T-helper 17 cell (primary cell): ENCODE measurements at regions not wholly inside any gene's neighbourhood (a gene's known extent, or its start where the extent isn't known, plus 50 kb on each side); places are given as distances from the start of the nearest gene placed in this dataset.
"Not testable (repeated sequence)": the region's sequence is repeated elsewhere in the genome, so short reads cannot be mapped to it uniquely, and the experiment has no call there.

Experiments used
- ATAC-seq: fragments of 150-1000 bp; cut with Tn5 transposase; 2 replicates; pipeline ENCODE4 v1.10.0; 2021; ENCODE audit warnings: mild to moderate bottlenecking, moderate library complexity
- DNase-seq, 3 donors: peaks; one replicate each; pipeline versions ENCODE4 v3.0.0 to v3.0.0-alpha.2; 2020 to 2021
- H3K9me3 ChIP-seq: one replicate; pipeline ENCODE4 v1.7.0; 2013; ENCODE audit warnings: low read length, mild to moderate bottlenecking; ENCODE audit not compliant: control insufficient read depth, poor library complexity, severe bottlenecking
- H3K27ac Mint-ChIP-seq: one replicate; pipeline ENCODE4 v1.8.0; 2022; ENCODE audit warnings: mild to moderate bottlenecking, moderate library complexity, mixed read lengths
- H3K27me3 Mint-ChIP-seq: one replicate; pipeline ENCODE4 v1.8.0; 2022; ENCODE audit warnings: mixed read lengths
- H3K36me3 Mint-ChIP-seq: one replicate; pipeline ENCODE4 v1.8.0; 2022; ENCODE audit warnings: low read depth, mixed read lengths
- H3K4me1 Mint-ChIP-seq: one replicate; pipeline ENCODE4 v1.8.0; 2022; ENCODE audit warnings: mild to moderate bottlenecking, mixed read lengths
- H3K4me3 Mint-ChIP-seq: one replicate; pipeline ENCODE4 v1.8.0; 2022; ENCODE audit warnings: mild to moderate bottlenecking, moderate library complexity, mixed read lengths

DNA sequence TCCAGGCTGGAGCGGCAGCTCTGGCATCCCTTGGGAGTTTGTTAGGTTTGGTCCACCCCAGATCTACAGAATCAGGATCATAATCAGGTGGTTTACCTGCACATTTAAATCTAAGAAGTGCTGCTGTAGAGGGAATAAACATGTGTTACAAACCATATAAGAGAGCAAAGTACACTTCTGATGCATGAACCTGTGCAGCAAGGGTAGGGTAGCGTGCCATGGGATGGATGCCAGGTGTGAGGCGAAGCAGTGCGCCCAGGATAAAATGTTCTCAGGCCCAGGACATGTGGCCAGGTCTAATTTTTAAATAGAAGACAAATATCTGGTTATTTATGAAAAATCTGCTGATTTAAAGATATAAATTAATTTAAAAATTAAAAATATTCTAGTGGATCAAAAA lies 308.8 kb upstream of the USP24 start:
- no peaks in the 10 kb centered on the region for H3K9me3 ChIP-seq
- H3K4me3 Mint-ChIP-seq = no peak overlapping the region
- ATAC-seq = no peak
- peaks cover 25% of the 10 kb centered on the region for H3K27me3 Mint-ChIP-seq
- H3K36me3 Mint-ChIP-seq = no peaks in the 10 kb centered on the region
- no peaks in the 10 kb centered on the region for H3K4me1 Mint-ChIP-seq
- DNase-seq = no peak
- no peak overlapping the region for H3K27ac Mint-ChIP-seq

DNA sequence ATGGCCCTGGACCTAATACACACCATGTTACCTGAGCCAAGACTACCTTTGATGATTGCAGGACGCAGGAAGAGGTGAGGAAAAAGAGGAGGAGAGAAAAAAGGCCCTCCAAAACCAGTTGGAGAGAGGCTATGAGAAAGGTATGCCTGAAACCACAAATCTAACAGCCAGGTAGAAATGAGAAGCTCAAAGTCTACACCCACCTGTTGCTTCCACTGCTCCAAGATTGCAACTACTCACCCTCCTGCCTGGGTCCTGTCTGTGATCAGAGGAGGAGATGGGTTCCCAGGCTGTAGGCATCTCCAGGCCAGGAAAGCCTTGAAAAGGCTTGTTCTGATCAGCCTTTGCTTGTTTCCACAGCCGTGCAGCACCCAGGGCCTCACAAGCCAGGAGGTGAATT lies 307.8 kb upstream of the USP24 start:
- no peak for DNase-seq
- Mint-ChIP-seq H3K4me3 (no peak overlapping the region), H3K27ac (no peak overlapping the region), H3K27me3 (peaks cover 20% of the 10 kb centered on the region), H3K36me3 (no peaks in the 10 kb centered on the region), H3K4me1 (no peaks in the 10 kb centered on the region)
- H3K9me3 ChIP-seq = no peaks in the 10 kb centered on the region
- ATAC-seq = no peak

DNA sequence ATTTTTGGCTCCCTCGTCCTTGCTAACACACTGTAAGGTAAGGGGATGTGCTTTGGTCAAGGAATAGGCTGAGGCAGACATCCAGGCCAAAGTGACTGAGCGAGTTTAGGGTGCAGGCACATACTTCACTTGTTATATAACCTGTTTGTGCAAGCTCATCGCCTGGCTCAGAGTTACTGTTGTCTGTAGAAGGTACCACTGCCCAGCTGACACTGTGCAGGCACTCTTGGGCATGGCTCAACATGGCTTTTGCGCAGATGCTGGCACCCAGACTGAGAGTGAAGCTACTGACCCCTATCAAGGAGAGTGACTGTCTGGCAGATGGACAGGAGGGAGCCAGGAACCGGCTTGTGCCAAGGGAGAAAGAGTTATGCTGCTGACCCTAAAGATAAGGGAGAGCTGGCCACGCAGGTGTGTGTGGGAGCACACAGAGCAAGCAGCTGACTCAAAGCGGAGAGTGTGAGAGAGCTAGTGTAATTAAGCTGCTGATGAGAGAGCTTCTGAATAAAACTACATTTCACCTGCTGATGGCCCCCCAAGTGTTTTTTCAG lies 307.3 kb upstream of the USP24 start:
- H3K4me1 Mint-ChIP-seq = no peaks in the 10 kb centered on the region
- no peaks in the 10 kb centered on the region for H3K9me3 ChIP-seq
- no peak overlapping the region for H3K27ac Mint-ChIP-seq
- H3K27me3 Mint-ChIP-seq = peaks cover 20% of the 10 kb centered on the region
- no peaks in the 10 kb centered on the region for H3K36me3 Mint-ChIP-seq
- no peak for ATAC-seq
- no peak for DNase-seq
- H3K4me3 Mint-ChIP-seq = no peak overlapping the region

DNA sequence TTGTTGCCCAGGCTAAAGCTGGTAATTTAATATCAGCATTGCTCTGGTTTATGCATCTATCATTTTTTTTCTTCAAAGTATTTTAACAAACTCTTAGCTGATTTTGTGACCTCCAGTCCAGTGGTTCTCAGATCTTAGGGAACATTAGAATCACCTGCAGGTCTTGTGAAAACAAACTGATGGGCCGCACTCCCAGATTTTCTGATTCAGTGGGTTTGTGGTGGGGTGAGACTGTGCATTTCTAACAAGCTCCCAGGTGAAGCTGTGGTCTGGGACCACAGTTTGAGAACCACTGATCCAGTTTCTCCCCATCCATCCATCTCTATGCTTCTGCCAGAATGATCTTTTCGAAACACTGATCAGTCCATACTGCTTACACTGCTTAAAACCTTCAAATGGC lies 305.7 kb upstream of the USP24 start:
- Mint-ChIP-seq H3K4me3 (no peak overlapping the region), H3K27ac (no peak overlapping the region), H3K27me3 (peaks cover 30% of the 10 kb centered on the region), H3K36me3 (no peaks in the 10 kb centered on the region), H3K4me1 (no peaks in the 10 kb centered on the region)
- ATAC-seq (no peak), DNase-seq (no peak)
- no peaks in the 10 kb centered on the region for H3K9me3 ChIP-seq

DNA sequence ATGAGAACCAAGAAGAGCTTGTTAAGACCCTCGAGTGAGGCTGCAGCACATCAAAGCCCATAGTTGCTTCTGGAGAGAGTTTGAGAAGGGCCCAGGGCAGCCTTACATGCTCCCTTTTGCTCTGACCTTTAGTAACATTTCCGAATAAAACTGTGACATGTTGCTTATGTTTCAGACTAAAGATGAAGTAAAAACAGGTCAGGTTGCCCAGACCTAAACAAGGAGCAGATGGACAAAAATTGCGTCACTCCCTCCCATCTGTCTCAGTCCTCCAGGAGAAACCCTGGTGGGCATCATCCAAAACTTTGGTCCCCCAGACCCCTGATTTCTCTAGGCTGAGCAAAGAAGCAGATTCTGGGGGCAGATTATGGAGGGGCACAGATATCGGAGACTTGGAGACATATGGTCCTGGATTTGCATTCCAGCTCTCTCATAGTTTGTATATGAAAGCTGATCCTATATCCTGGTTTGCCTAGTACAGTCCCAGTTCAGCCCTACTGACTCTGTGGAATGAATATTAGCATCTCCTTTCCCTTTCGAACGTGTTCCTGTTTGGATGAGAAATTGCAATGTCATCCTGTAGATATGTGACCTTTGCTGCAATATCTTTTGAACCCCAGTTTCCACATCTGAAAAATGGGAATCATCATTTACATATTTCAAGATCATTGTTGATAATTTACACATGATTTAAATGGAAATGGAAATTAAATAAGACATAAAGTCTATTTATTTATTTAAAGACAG lies 304.9 kb upstream of the USP24 start:
- H3K36me3 Mint-ChIP-seq = no peaks in the 10 kb centered on the region
- H3K4me1 Mint-ChIP-seq = no peaks in the 10 kb centered on the region
- H3K4me3 Mint-ChIP-seq = no peak overlapping the region
- H3K27me3 Mint-ChIP-seq = peaks cover 27% of the 10 kb centered on the region
- DNase-seq (no peak), ATAC-seq (no peak)
- H3K27ac Mint-ChIP-seq = no peak overlapping the region
- no peaks in the 10 kb centered on the region for H3K9me3 ChIP-seq

DNA sequence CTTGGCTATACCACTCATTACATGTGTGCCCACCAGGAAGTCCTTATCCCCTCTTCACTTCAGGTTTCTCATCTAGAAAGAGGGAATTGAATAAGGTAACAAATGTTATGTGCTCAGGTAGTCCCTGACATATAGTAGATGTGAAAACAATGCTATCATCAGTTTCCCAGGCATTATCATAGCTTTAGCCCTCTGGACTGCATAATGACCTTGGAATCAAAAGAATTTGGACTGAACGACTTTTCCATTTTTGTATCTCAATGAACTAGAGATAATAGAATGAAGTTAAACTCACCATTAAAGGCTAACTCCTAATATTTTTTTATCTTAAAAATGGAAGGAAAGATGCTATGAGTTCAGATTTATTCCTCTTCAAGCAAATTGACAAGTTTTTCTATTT lies 304.1 kb upstream of the USP24 start:
- H3K36me3 Mint-ChIP-seq = no peaks in the 10 kb centered on the region
- no peaks in the 10 kb centered on the region for H3K4me1 Mint-ChIP-seq
- H3K27me3 Mint-ChIP-seq = peaks cover 33% of the 10 kb centered on the region
- no peak for DNase-seq
- no peak for ATAC-seq
- no peak overlapping the region for H3K27ac Mint-ChIP-seq
- H3K4me3 Mint-ChIP-seq = no peak overlapping the region
- H3K9me3 ChIP-seq = no peaks in the 10 kb centered on the region

DNA sequence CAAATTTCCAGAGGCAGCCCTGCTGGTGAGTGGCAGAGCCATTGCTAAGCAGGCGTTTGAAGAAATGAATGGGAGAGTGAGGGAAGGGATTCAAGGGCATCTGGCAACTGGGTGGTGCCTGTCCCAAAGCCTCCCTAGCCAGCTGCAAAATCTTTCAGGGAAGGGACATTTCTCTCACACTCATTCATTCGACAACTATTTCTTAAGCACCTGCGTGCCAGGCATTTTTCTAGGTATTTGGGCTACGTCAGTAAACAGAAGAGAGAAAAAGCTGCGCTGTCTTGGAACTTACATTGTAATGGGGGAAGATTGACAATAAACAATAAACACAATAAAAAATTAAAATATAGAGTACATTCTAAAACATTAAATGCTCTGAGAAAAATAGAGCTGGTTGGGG lies 301.9 kb upstream of the USP24 start:
- Mint-ChIP-seq H3K27me3 (peaks cover 41% of the 10 kb centered on the region), H3K4me1 (no peaks in the 10 kb centered on the region), H3K4me3 (no peak overlapping the region), H3K36me3 (no peaks in the 10 kb centered on the region), H3K27ac (no peak overlapping the region)
- DNase-seq (no peak), ATAC-seq (no peak)
- no peaks in the 10 kb centered on the region for H3K9me3 ChIP-seq

DNA sequence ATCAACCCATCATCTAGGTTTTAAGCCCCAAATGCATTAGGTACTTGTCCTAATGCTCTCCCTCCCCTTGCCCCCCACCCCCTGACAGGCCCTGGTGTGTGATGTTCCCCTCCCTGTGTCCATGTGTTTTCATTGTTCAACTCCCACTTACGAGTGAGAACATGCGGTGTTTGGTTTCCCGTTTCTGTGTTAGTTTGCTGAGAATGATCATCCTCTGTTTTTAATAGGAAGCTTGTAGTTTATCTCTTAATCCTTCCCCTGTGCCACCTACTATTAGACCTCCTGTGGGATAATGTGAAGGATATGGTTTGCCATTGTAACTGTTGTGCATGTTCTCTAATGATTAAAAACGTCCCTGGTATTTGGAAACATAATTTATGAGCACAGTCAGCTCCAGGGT lies 299.4 kb upstream of the USP24 start:
- not testable (repeated sequence) for H3K9me3 ChIP-seq, H3K4me1 Mint-ChIP-seq, ATAC-seq, H3K27ac Mint-ChIP-seq, H3K36me3 Mint-ChIP-seq, DNase-seq, H3K4me3 Mint-ChIP-seq
- peaks cover 57% of the 10 kb centered on the region for H3K27me3 Mint-ChIP-seq

DNA sequence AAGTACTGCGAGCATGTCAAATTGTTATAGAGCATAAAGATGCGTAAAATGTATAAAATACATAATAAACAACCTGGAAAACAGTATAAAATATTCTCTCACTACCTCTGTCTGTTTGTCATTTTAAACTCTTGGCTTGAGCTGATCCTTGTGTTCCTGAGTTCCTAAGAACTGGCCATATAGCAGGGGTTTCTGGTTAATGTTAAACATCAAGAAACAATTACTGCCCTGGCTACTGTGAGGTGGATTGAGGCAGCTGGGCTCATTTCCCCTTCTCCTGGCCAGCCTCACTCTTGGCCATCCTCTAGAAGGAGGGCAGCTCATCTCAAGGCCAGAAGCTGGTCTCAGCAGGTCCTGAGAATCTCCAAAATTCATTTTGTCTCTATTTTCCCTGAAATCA lies 297.3 kb upstream of the USP24 start:
- Mint-ChIP-seq H3K4me3 (no peak overlapping the region), H3K27ac (no peak overlapping the region), H3K27me3 (peaks cover 60% of the 10 kb centered on the region), H3K4me1 (no peaks in the 10 kb centered on the region), H3K36me3 (no peaks in the 10 kb centered on the region)
- no peaks in the 10 kb centered on the region for H3K9me3 ChIP-seq
- ATAC-seq = no peak
- no peak for DNase-seq

DNA sequence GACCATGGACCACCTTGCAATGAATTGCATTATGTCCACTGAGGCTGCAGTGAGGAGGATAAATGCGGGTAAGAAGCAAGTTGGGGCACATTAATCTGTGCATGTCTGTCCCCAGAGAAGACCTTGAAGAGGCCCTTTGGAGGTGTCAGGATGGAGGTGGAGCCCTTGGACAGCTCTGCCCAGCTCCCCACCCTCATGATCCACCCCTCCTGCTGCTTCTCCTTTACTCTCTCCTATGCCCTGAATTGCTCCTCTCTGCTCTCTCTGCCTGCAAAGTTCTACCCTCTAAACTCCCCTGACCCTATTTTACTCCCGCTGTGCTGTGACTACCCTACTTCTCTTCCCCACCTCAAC lies 292.4 kb upstream of the USP24 start:
- no peaks in the 10 kb centered on the region for H3K4me1 Mint-ChIP-seq
- H3K9me3 ChIP-seq = no peaks in the 10 kb centered on the region
- H3K4me3 Mint-ChIP-seq = no peak overlapping the region
- no peaks in the 10 kb centered on the region for H3K36me3 Mint-ChIP-seq
- DNase-seq (no peak), ATAC-seq (no peak)
- H3K27me3 Mint-ChIP-seq = peaks cover 77% of the 10 kb centered on the region
- no peak overlapping the region for H3K27ac Mint-ChIP-seq

DNA sequence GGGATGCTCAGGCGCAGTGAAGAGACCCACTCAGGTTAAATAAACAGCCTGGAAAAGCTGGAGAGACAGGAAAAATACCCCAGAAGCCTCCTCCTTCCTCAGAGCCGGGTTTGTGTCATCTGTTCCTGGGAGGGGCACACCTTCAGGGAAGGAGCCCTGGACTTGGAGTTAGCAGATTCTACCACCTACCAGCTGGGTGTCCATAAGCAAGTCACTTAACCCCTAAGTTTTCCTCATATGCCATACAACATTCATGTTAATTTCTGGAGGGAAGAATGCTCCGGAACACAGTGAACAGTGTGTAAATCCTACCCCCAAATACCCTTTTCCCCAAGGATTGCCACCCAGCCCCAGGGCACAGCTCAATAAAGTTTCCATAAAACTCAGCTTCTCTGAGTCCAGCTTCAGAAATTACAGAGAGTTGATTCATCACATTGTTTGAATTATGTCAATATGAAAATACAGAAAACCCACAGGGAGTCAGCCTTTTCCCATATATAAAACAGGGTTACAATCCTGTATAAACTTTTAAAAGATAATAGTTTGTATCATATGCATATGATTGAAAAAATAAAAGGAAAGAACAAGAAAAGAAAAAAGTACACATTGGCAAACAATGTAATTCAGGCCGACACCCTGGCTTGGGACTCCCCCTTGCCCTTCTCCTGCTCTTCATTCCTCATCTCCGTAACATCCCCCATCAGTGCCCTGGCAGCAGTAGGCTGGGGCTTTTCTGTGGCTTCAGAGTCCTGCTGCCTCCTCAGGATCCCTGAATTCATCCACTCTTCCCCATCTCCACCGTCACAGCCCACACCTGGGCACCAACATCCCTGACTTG lies 291.8 kb upstream of the USP24 start:
- ATAC-seq (no peak), DNase-seq (no peak)
- Mint-ChIP-seq H3K27me3 (peaks cover 74% of the 10 kb centered on the region), H3K4me3 (no peak overlapping the region), H3K36me3 (no peaks in the 10 kb centered on the region), H3K27ac (no peak overlapping the region), H3K4me1 (no peaks in the 10 kb centered on the region)
- no peaks in the 10 kb centered on the region for H3K9me3 ChIP-seq

DNA sequence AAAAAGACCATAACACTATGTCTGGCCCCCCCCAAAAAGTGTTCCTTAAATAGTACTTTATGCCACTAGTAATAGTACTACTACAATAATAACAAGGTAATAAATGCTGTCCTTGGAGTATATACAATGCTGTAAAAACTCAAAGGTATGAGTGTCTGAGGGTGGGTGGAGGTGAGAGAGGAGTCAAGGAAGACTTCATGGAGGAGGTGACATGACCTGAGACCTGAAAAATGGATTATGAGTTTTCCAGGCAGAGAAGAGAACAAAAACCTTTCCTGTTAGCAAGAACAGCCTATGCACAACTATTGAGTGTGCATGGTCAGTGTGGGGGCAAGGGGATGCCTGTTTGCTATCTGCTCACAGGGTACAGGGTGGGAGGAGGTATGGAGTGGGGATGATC lies 290.2 kb upstream of the USP24 start:
- no peaks in the 10 kb centered on the region for H3K9me3 ChIP-seq
- no peaks in the 10 kb centered on the region for H3K36me3 Mint-ChIP-seq
- H3K27me3 Mint-ChIP-seq = peaks cover 72% of the 10 kb centered on the region
- no peak overlapping the region for H3K4me3 Mint-ChIP-seq
- DNase-seq = no peak
- no peaks in the 10 kb centered on the region for H3K4me1 Mint-ChIP-seq
- no peak for ATAC-seq
- H3K27ac Mint-ChIP-seq = no peak overlapping the region

DNA sequence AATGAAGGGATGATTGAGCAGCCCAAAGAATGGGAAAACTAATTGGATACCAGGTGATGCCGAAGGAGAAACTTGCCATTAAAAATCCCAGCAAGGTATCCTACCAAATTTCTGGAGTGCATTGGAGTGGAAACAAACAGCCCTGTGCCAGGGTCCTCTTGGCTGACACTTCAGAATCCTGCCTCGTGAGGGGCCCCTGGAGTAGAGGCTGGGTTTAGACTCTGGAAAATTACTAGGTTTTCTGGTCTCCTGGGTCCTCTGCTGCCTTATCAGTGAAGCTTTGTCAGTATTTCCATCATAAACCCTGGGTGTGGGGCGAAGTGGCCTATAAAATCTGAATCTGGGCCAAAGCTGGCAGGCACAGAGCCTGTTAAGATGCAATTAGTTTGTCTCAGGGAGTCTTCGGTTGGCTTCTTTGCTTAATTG lies 289.2 kb upstream of the USP24 start:
- ATAC-seq (no peak), DNase-seq (no peak)
- no peaks in the 10 kb centered on the region for H3K36me3 Mint-ChIP-seq
- no peak overlapping the region for H3K4me3 Mint-ChIP-seq
- no peak overlapping the region for H3K27ac Mint-ChIP-seq
- H3K9me3 ChIP-seq = no peaks in the 10 kb centered on the region
- H3K27me3 Mint-ChIP-seq = peaks cover 70% of the 10 kb centered on the region
- H3K4me1 Mint-ChIP-seq = no peaks in the 10 kb centered on the region
